ENCODE measurements at regions not wholly inside any gene's neighbourhood (a gene's known extent, or its start where the extent isn't known, plus 50 kb on each side); places are given as distances from the start of the nearest gene placed in this dataset.

DNA sequence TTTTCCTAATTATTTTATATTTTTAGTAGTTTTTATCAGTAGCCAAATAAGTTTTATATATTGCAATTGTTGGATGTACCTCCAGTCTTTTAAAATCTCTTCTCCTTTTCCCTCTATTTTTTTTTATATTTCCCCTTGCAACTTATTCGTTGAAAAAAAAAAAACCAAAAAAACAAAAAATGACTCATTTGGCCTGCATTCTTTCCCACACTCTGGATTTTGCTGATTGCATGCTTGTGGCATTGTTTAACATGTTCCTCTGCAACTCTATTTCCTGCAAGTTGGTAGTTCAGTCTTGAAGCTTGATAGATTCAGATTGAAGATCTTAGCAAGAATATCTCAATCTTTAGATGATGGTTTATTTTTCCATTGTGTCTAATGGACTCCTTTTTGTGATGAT lies 260.6 kb upstream of the BOD1L1 start:
- TF ChIP-seq GATA3 (IDR thresholded peaks at IDR 0.05; ENCODE audit: low read depth, low read length) (no peak), GATA2 (IDR thresholded peaks at IDR 0.05; ENCODE audit: low read depth, low read length) (no peak)

- no peak for TF ChIP-seq GATA3 (IDR thresholded peaks at IDR 0.05; ENCODE audit: low read depth, low read length)
Observed at GRCh38 chr4:13891544-13891939, 264.0 kb upstream of the BOD1L1 start.

- TF ChIP-seq GATA3 (IDR thresholded peaks at IDR 0.05; ENCODE audit: low read depth, low read length) (no peak), GATA2 (IDR thresholded peaks at IDR 0.05; ENCODE audit: low read depth, low read length) (no peak)
Observed at GRCh38 chr4:13892739-13893105, 265.2 kb upstream of the BOD1L1 start.

DNA sequence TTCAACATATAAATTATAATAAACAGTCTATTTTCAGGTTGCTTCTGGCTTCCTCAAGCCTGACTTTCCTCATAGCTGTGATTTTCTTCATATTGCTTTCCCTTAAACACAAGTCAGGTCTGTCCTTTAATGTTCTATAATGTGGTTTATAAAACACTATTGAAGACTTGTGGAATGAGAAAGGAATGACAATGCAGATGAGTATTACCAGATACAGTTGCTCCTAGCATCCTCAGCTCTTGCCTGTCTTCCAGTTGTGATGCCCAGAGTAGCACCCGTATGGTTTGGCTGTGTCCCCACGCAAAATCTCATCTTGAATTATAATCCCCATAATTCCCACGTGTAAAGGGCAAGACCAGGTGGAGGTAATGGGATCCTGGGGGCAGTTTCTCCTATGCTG lies 265.7 kb upstream of the BOD1L1 start:
- TF ChIP-seq GATA3 (IDR thresholded peaks at IDR 0.05; ENCODE audit: low read depth, low read length) (no peak), GATA2 (IDR thresholded peaks at IDR 0.05; ENCODE audit: low read depth, low read length) (no peak)

DNA sequence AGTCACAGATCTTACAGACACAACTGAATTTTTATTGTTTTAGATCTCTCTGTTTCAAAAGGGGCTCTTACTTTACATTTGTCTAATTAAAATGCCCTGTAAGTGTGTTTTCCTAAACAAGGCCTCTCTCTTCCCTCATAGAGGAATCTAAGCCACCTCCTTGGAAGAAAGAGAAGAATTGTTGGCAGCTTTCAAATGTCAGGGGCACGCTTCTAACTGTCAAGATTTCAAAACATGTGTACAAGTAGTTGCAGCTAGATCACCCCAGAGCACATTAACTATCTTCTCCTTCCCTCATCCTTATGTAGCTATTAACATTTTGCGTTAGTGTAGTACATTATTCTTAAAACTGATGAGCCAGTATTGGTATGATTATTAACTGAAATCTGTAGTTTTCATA lies 266.5 kb upstream of the BOD1L1 start:
- TF ChIP-seq GATA3 (IDR thresholded peaks at IDR 0.05; ENCODE audit: low read depth, low read length) (no peak), GATA2 (IDR thresholded peaks at IDR 0.05; ENCODE audit: low read depth, low read length) (no peak)

- TF ChIP-seq GATA3 (IDR thresholded peaks at IDR 0.05; ENCODE audit: low read depth, low read length): no peak
- TF ChIP-seq GATA2 (IDR thresholded peaks at IDR 0.05; ENCODE audit: low read depth, low read length): no peak
Observed at GRCh38 chr4:13900780-13901179, 273.3 kb upstream of the BOD1L1 start.

GRCh38 chr4:13902146-13902545 lies 274.6 kb upstream of the BOD1L1 start:
- no peak for TF ChIP-seq GATA3 (IDR thresholded peaks at IDR 0.05; ENCODE audit: low read depth, low read length)
- TF ChIP-seq GATA2 (IDR thresholded peaks at IDR 0.05; ENCODE audit: low read depth, low read length): no peak

DNA sequence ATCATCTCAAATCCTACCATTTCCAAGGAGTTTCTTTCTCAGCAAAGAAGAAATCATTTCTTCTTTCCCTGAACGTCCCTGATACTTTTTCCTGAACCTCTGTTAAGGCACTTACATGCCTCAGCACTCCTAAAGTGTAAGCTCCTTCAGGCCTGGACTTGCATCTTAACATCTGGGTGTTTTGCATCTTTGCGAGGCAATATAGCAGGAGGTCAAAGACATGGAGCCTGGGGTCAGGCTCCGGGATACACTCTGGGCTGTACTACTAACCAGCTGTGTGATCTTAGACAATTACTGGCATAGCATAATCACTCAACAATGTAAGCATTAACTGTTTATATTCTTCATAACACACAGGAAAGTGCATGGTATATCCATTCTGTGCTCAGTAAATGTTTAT lies 275.5 kb upstream of the BOD1L1 start:
- TF ChIP-seq GATA3 (IDR thresholded peaks at IDR 0.05; ENCODE audit: low read depth, low read length) (no peak), GATA2 (IDR thresholded peaks at IDR 0.05; ENCODE audit: low read depth, low read length) (no peak)

GRCh38 chr4:13903901-13904300 lies 276.4 kb upstream of the BOD1L1 start:
- TF ChIP-seq GATA2 (IDR thresholded peaks at IDR 0.05; ENCODE audit: low read depth, low read length): no peak
- no peak for TF ChIP-seq GATA3 (IDR thresholded peaks at IDR 0.05; ENCODE audit: low read depth, low read length)

DNA sequence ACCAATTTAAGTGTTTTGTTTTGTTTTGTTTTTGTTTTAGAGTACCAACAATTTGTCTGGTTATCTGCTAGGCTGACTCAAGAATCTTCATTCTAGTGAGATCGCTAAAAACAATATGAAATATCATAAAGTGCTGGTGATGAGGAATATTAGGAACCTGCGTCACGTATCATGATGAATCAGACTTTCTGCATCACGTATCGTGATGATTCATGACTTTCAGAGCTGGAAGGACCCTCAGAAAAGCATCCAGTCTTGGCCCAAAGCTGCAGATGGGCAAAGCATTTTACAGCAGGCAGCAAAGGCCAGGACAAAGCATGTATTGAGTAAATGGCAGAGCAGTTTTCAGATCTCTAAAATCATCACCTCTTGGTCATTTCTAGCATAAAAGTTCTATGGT lies 278.0 kb upstream of the BOD1L1 start:
- TF ChIP-seq GATA2 (IDR thresholded peaks at IDR 0.05; ENCODE audit: low read depth, low read length) (no peak), GATA3 (IDR thresholded peaks at IDR 0.05; ENCODE audit: low read depth, low read length) (no peak)

DNA sequence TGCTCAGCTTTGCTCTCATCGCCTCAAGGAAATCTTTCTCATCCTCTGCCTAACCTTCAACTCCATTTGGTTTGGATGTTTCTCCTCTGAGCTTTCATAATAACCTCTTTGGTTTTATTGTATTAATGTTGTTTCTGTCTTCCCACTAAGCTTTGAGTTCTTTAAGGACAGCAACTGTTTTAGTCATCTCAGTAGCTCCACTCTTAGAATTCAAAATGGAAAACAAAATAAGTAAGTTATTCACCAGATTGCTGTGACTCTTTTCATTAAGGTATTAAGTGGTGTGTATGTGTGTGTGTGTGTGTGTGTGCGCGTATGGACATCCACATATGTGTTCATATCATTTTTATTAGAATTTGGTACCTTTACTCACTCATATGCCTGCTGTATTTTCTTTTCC lies 279.2 kb upstream of the BOD1L1 start:
- TF ChIP-seq GATA2 (IDR thresholded peaks at IDR 0.05; ENCODE audit: low read depth, low read length): no peak
- TF ChIP-seq GATA3 (IDR thresholded peaks at IDR 0.05; ENCODE audit: low read depth, low read length): no peak

- TF ChIP-seq GATA3 (IDR thresholded peaks at IDR 0.05; ENCODE audit: low read depth, low read length) (no peak), GATA2 (IDR thresholded peaks at IDR 0.05; ENCODE audit: low read depth, low read length) (no peak)
Observed at GRCh38 chr4:13907255-13907751, 279.8 kb upstream of the BOD1L1 start.

DNA sequence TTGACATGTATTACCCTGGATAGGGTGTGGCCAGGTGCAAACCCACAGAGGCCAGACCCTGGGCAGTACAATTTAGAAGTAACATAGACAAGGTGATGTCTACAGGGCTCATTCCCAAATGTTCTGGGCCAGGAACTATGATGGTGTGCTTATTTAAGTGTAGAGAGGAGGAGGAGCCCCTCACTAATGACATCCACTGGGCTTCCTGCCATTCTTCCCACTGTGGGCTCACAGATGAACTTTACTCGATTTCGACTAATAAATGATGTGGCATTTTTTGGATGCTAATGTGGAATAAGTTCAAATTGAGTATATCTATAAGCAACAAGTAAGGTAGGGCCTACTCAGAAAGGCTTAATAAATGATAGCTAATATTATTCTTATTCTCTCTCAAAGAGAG lies 280.9 kb upstream of the BOD1L1 start:
- TF ChIP-seq GATA3 (IDR thresholded peaks at IDR 0.05; ENCODE audit: low read depth, low read length) (no peak), GATA2 (IDR thresholded peaks at IDR 0.05; ENCODE audit: low read depth, low read length) (no peak)

- TF ChIP-seq GATA3 (IDR thresholded peaks at IDR 0.05; ENCODE audit: low read depth, low read length): no peak
- no peak for TF ChIP-seq GATA2 (IDR thresholded peaks at IDR 0.05; ENCODE audit: low read depth, low read length)
Observed at GRCh38 chr4:13910556-13910955, 283.0 kb upstream of the BOD1L1 start.

DNA sequence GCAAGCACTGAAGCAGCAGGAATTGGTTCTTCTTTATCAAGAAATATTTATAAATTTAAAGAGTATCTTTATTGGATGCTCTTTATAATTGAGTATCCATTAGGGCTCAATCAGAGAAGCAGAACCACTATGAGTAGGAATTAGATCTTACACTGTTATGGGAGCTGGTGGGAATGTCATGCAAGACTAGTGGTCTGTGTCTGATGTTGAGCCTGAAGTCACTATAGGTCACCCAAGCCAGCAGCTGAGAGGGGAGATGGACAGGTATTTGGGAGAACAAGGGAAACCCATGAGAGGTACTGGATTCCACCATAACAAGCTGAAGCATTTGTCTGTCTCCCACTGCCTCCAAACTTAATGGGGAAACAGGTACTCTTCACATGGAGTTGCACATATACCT lies 283.7 kb upstream of the BOD1L1 start:
- TF ChIP-seq GATA3 (IDR thresholded peaks at IDR 0.05; ENCODE audit: low read depth, low read length): no peak
- TF ChIP-seq GATA2 (IDR thresholded peaks at IDR 0.05; ENCODE audit: low read depth, low read length): no peak

DNA sequence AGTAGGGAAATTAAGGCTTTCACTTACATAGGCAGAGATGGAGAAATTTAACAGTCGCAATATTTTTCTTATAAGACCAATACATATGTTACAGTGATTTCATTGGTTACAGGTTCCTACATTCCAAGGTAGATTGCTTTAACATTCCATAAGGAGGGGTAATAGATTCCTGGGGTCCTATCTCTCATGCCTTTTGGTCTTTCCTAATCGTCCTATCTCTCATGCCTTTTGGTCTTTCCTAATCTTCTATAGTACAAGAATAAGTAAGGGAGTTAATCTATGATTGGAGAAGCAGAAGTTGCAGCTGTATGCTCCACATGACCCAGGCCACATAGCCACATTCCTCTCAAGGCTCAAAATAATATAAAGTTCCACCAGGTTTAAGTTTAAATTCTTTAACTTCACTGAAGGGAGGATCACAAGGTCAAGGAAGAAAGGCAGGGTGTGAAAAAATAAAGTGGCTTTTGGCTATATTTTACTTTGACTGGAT lies 285.0 kb upstream of the BOD1L1 start:
- no peak for TF ChIP-seq GATA2 (IDR thresholded peaks at IDR 0.05; ENCODE audit: low read depth, low read length)
- TF ChIP-seq GATA3 (IDR thresholded peaks at IDR 0.05; ENCODE audit: low read depth, low read length): no peak

Measured in SH-SY5Y (cell line).